PC-9 (cell line): ENCODE measurements at regions not wholly inside any gene's neighbourhood (a gene's known extent, or its start where the extent isn't known, plus 50 kb on each side); places are given as distances from the start of the nearest gene placed in this dataset.

Experiments used
- BruUV-seq: library from RNA; stranded (reverse); fragments of 400-500 nt; replicated peaks from 2 replicates; lab custom pipeline; 2021; lab: Mats Ljungman, UMichigan
- CTCF ChIA-PET: fragments of 300-600 bp; sonication (Branson Sonifier 250); formaldehyde crosslinking; loops from one replicate; lab custom pipeline; 2022; ENCODE audit warnings: antibody characterized with exemption; lab: Charles Lee
- POLR2A ChIA-PET: fragments of 300-600 bp; sonication (Branson Sonifier 250); formaldehyde crosslinking; loops from one replicate; lab custom pipeline; 2022; ENCODE audit warnings: antibody characterized with exemption; ENCODE audit not compliant: unreplicated experiment; lab: Charles Lee
- DNase-seq, 2 experiments: peaks; one replicate each; pipeline versions ENCODE4 v3.0.0 to v3.0.0-alpha.2; 2015 to 2022; ENCODE audit warnings: mixed read lengths in 1 of 2
- H2AFZ ChIP-seq: fragments of 200-600 bp; sonication (generic); 2 replicates; pipeline ENCODE4 v1.8.1; 2017; ENCODE audit warnings: antibody characterized with exemption
- H3F3A ChIP-seq: fragments of 200-600 bp; sonication (generic); 2 replicates; pipeline ENCODE4 v1.8.1; 2017; ENCODE audit warnings: antibody characterized with exemption, mild to moderate bottlenecking, low read depth; ENCODE audit not compliant: insufficient read depth
- H3K27ac ChIP-seq: fragments of 200-600 bp; sonication (generic); 2 replicates; pipeline ENCODE4 v1.6.1; 2016; ENCODE audit warnings: mixed run types
- H3K27me3 ChIP-seq: fragments of 200-600 bp; sonication (generic); 2 replicates; pipeline ENCODE4 v1.6.1; 2016; ENCODE audit warnings: low read depth, mixed run types; ENCODE audit not compliant: insufficient read depth
- H3K36me3 ChIP-seq: fragments of 200-600 bp; sonication (generic); 2 replicates; pipeline ENCODE4 v1.6.1; 2016; ENCODE audit warnings: low read depth, mixed run types
- H3K4me1 ChIP-seq: fragments of 200-600 bp; sonication (generic); replicated peaks from 2 replicates; pipeline ENCODE4 v1.6.1; 2016; ENCODE audit warnings: mixed run types; ENCODE audit not compliant: insufficient read depth
- H3K4me2 ChIP-seq: fragments of 200-600 bp; sonication (generic); 2 replicates; pipeline ENCODE4 v1.6.1; 2017; ENCODE audit warnings: mixed run types
- H3K4me3 ChIP-seq: fragments of 200-600 bp; sonication (generic); 2 replicates; pipeline ENCODE4 v1.6.1; 2016; ENCODE audit warnings: mixed run types
- H3K79me2 ChIP-seq: fragments of 200-600 bp; sonication (generic); 2 replicates; pipeline ENCODE4 v1.6.1; 2017; ENCODE audit warnings: low read depth, mixed run types
- H3K9me2 ChIP-seq: fragments of 200-600 bp; sonication (generic); 2 replicates; pipeline ENCODE4 v1.8.1; 2017; ENCODE audit warnings: mild to moderate bottlenecking; ENCODE audit not compliant: insufficient read depth
- H3K9me3 ChIP-seq: fragments of 200-600 bp; sonication (generic); 2 replicates; pipeline ENCODE4 v1.8.1; 2016; ENCODE audit warnings: low read depth; ENCODE audit not compliant: insufficient read depth
- H4K20me1 ChIP-seq: fragments of 200-600 bp; sonication (generic); 2 replicates; pipeline ENCODE4 v1.8.1; 2017; ENCODE audit not compliant: insufficient read depth
- EZH2 ChIP-seq: fragments of 200-600 bp; sonication (generic); IDR thresholded peaks from 2 replicates; pipeline ENCODE4 v1.8.0; 2017; ENCODE audit warnings: antibody characterized with exemption, low read depth
- intact Hi-C: fragments of 100-400 bp; cut with micrococcal nuclease; formaldehyde crosslinking; loops from one replicate; pipeline ENCODE4 v1.10.0; 2022; ENCODE audit not compliant: unreplicated experiment
- TF ChIP-seq, protein P1 (sequence below): fragments of 200-600 bp; sonication (generic); conservative IDR thresholded peaks from 2 replicates; pipeline ENCODE4 v1.6.1; 2017; ENCODE audit warnings: mixed run types, antibody characterized with exemption, mild to moderate bottlenecking, moderate library complexity

DNA sequence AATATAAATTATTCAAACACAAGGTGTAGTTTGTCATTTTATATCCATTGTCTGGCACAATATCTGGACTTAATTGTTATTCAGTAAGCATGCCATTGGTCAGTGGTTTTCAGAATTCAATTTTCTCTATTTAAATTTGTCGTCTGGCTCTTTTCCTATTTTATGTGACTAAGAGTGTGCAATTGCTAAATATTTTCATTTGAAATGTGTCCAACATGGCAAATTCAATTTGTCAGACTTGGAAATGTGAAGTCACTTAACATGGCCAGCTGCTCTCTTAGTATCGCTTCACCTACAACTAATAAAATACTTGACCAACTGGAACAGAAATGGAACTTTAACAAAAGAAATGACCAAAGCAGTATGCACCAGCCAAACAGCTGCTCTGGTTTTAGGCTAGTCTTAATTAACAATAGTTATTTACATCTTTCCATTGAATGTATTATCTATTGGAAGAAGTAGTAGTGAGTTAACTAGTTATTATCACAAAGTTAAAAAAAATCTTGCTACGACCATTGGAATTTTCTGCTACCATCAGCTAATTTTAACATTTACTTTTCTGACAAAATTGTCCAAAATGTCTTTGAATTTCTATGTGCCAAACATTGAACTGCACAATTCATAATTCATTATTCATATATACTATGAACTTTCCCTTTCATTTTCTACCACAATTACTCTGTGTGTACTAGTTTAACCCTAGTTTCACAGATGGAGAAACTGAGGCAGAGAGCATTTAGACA, 720.7 kb upstream of the FAM174A start:
- Histone ChIP-seq H3K36me3 (no peaks in the 10 kb centered on the region), H3K27me3 (no peaks in the 10 kb centered on the region), H4K20me1 (no peaks in the 10 kb centered on the region), H3K4me2 (no peak overlapping the region), H3F3A (no peaks in the 10 kb centered on the region), H3K79me2 (no peaks in the 10 kb centered on the region), H3K9me2 (no peaks in the 10 kb centered on the region), H3K4me1 (no peaks in the 10 kb centered on the region), H3K9me3 (no peaks in the 10 kb centered on the region), H3K27ac (no peak overlapping the region), H3K4me3 (no peak overlapping the region), H2AFZ (no peak overlapping the region)
- POLR2A ChIA-PET, result no interaction called here
- intact Hi-C loops, result no loop called here
- CTCF ChIA-PET, result no interaction called here
- no peak for DNase-seq
- no peak for TF ChIP-seq EZH2
- TF ChIP-seq, protein P1, sequence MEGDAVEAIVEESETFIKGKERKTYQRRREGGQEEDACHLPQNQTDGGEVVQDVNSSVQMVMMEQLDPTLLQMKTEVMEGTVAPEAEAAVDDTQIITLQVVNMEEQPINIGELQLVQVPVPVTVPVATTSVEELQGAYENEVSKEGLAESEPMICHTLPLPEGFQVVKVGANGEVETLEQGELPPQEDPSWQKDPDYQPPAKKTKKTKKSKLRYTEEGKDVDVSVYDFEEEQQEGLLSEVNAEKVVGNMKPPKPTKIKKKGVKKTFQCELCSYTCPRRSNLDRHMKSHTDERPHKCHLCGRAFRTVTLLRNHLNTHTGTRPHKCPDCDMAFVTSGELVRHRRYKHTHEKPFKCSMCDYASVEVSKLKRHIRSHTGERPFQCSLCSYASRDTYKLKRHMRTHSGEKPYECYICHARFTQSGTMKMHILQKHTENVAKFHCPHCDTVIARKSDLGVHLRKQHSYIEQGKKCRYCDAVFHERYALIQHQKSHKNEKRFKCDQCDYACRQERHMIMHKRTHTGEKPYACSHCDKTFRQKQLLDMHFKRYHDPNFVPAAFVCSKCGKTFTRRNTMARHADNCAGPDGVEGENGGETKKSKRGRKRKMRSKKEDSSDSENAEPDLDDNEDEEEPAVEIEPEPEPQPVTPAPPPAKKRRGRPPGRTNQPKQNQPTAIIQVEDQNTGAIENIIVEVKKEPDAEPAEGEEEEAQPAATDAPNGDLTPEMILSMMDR, result no peak
- BruUV-seq, result no TSS peak

DNA sequence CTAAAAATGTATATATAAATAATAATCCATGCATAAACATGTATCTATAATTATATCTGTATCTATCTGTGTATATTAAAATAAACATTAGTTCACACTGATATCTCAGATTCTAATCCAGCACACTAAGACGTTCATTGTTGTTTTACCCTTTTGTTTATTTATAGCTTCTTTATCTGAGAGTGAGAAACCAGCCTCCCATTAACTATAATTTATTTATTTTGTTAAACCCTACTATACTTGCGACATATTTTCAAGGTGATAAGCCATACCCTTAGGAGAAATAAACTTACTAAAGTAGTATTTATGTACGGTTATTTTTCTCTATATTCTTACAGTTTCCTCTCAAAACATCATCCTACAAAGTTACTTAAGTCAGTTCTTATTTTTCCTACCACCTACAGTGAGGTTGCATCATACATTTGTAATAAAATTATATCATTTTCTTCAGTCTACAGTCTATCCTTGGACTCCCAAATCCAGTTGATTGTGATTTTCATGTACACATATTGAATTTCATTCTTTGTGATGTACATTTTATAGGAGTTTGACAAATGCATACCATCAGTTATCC, 726.4 kb upstream of the FAM174A start:
- Histone ChIP-seq H3F3A (no peaks in the 10 kb centered on the region), H3K9me2 (no peaks in the 10 kb centered on the region), H3K4me1 (no peaks in the 10 kb centered on the region), H2AFZ (no peak overlapping the region), H4K20me1 (no peaks in the 10 kb centered on the region), H3K36me3 (no peaks in the 10 kb centered on the region), H3K4me3 (no peak overlapping the region), H3K9me3 (no peaks in the 10 kb centered on the region), H3K27me3 (no peaks in the 10 kb centered on the region), H3K27ac (no peak overlapping the region), H3K4me2 (no peak overlapping the region), H3K79me2 (no peaks in the 10 kb centered on the region)
- DNase-seq, result no peak
- ChIA-PET POLR2A (no interaction called here), CTCF (no interaction called here)
- intact Hi-C loops, result no loop called here
- no TSS peak for BruUV-seq
- no peak for TF ChIP-seq EZH2
- TF ChIP-seq, protein P1, result no peak

DNA sequence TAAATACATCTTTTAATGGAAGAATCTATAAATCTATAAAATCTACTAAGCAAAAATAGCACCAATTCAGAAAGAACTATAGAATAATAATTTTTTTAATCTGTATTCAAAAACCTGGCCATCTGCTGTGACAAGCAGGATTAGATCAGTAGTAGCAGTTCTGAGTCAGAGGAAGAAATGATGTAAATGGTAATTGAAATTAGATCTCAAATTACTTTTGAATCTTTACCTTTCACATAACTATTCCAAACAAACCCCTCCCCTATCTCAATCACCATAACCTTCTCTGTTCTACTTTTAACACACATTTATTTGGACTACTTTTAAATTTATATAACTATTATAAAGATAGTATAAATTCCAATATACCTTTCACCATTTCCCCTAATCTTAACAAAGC, 727.8 kb upstream of the FAM174A start:
- H3K4me3 ChIP-seq, result no peak overlapping the region
- H4K20me1 ChIP-seq, result no peaks in the 10 kb centered on the region
- no peak overlapping the region for H2AFZ ChIP-seq
- POLR2A ChIA-PET, result no interaction called here
- H3K79me2 ChIP-seq, result no peaks in the 10 kb centered on the region
- no TSS peak for BruUV-seq
- no peaks in the 10 kb centered on the region for H3K9me2 ChIP-seq
- intact Hi-C loops, result no loop called here
- H3K4me1 ChIP-seq, result no peaks in the 10 kb centered on the region
- CTCF ChIA-PET, result no interaction called here
- H3K4me2 ChIP-seq, result no peak overlapping the region
- TF ChIP-seq, protein P1, result no peak
- TF ChIP-seq EZH2, result no peak
- H3K9me3 ChIP-seq, result no peaks in the 10 kb centered on the region
- no peak overlapping the region for H3K27ac ChIP-seq
- no peaks in the 10 kb centered on the region for H3K27me3 ChIP-seq
- no peaks in the 10 kb centered on the region for H3F3A ChIP-seq
- H3K36me3 ChIP-seq, result no peaks in the 10 kb centered on the region
- no peak for DNase-seq
